HepG2 (cell line): ENCODE measurements at regions not wholly inside any gene's neighbourhood (a gene's known extent, or its start where the extent isn't known, plus 50 kb on each side); places are given as distances from the start of the nearest gene placed in this dataset.

Experiments used
- ATAC-seq: fragments of 200-7000 bp; cut with Tn5 transposase; 3 replicates; pipeline ENCODE4 v1.9.1; 2020; ENCODE audit warnings: mild to moderate bottlenecking, moderate library complexity
- BruUV-seq: library from RNA; stranded (reverse); fragments of 400-500 nt; replicated peaks from 2 replicates; lab custom pipeline; 2021; lab: Mats Ljungman, UMichigan
- CTCF ChIA-PET: fragments of 300-600 bp; formaldehyde crosslinking; extraction: SDS; loops from one replicate; lab custom pipeline; 2021; ENCODE audit warnings: low total read pairs, inconsistent platforms, low intra/inter-chr PET ratio; lab: Yijun Ruan, JAX
- POLR2A ChIA-PET: fragments of 350-600 bp; sonication (Branson Sonifier 250); formaldehyde crosslinking; loops from one replicate; lab custom pipeline; 2020; ENCODE audit warnings: antibody characterized with exemption, inconsistent platforms; lab: Yijun Ruan, JAX
- DNase-seq: peaks from one replicate; pipeline ENCODE4 v3.0.0-alpha.2; 2015; ENCODE audit warnings: low spot score
- FAIRE-seq: peaks from 3 replicates; lab custom pipeline; 2011; peaks lifted over from hg19 to GRCh38; lab: Jason Lieb, UNC
- H2AFZ ChIP-seq: one replicate; pipeline ENCODE4 v1.6.1; 2011; ENCODE audit warnings: low read length, inconsistent platforms
- H3K27ac ChIP-seq: fragments of 300-600 bp; 3 replicates; pipeline ENCODE4 v1.8.0; 2011; ENCODE audit warnings: mixed run types, mild to moderate bottlenecking, mixed read lengths, low read length, inconsistent platforms; ENCODE audit not compliant: insufficient read depth; ENCODE audit errors: extremely low read length
- H3K27me3 ChIP-seq, 2 experiments: fragments of 200-600 bp in 1 of 2; 2 replicates in 1 of 2; 3 replicates in 1 of 2; pipeline versions ENCODE4 v1.6.0 to v1.8.0; 2011; ENCODE audit warnings: low read length in 2 of 2, mild to moderate bottlenecking in 2 of 2, moderate library complexity in 2 of 2, inconsistent platforms in 1 of 2; ENCODE audit not compliant: insufficient read depth in 2 of 2, control insufficient read depth in 1 of 2
- H3K36me3 ChIP-seq, 2 experiments: fragments of 200-600 bp in 1 of 2; replicated peaks in 1 of 2; 2 replicates in 1 of 2; 3 replicates in 1 of 2; pipeline versions ENCODE4 v1.5.1 to v1.8.0; 2011; ENCODE audit warnings: low read length in 2 of 2, inconsistent platforms in 1 of 2; ENCODE audit not compliant: insufficient read depth in 2 of 2, control insufficient read depth in 1 of 2
- H3K4me1 ChIP-seq: 2 replicates; pipeline ENCODE4 v1.5.1; 2012; ENCODE audit warnings: low read length, inconsistent platforms; ENCODE audit not compliant: insufficient read depth
- H3K4me2 ChIP-seq: 2 replicates; pipeline ENCODE4 v1.6.0; 2011; ENCODE audit warnings: low read depth, low read length, inconsistent platforms
- H3K4me3 ChIP-seq, 3 experiments: fragments of 200-600 bp in 1 of 3; sonication (generic), shearing (Covaris generic) in 1 of 3; replicated peaks in 1 of 3; 2 replicates each; pipeline ENCODE4 v1.5.1; 2011 to 2016; ENCODE audit warnings: low read length in 3 of 3, inconsistent platforms in 2 of 3, low read depth in 2 of 3, mild to moderate bottlenecking in 2 of 3, control low read depth in 1 of 3, mixed read lengths in 1 of 3; ENCODE audit not compliant: insufficient read depth in 1 of 3
- H3K79me2 ChIP-seq: one replicate; pipeline ENCODE4 v1.6.1; 2011; ENCODE audit warnings: low read length, inconsistent platforms; ENCODE audit not compliant: insufficient read depth
- H3K9ac ChIP-seq: 2 replicates; pipeline ENCODE4 v1.6.0; 2011; ENCODE audit warnings: mild to moderate bottlenecking, low read depth, low read length, inconsistent platforms; ENCODE audit not compliant: insufficient read depth
- H3K9me3 ChIP-seq: 2 replicates; pipeline ENCODE4 v1.5.1; 2012; ENCODE audit warnings: mild to moderate bottlenecking, low read length
- H4K20me1 ChIP-seq: 2 replicates; pipeline ENCODE4 v1.6.0; 2011; ENCODE audit warnings: inconsistent platforms, mild to moderate bottlenecking, low read length, moderate library complexity; ENCODE audit not compliant: insufficient read depth
- CBX5 ChIP-seq: sonication (generic); formaldehyde crosslinking; IDR thresholded peaks from 2 replicates; pipeline ENCODE4 v1.4.0; 2020; ENCODE audit warnings: missing genetic modification reagents, borderline replicate concordance
- FOXA3 ChIP-seq: IDR thresholded peaks from 2 replicates; pipeline ENCODE4 v1.6.1; 2016; ENCODE audit warnings: missing genetic modification reagents, missing compliant biosample characterization
- KLF9 ChIP-seq: IDR thresholded peaks from 2 replicates; pipeline ENCODE4 v1.6.1; 2016; ENCODE audit warnings: low read depth
- MBNL3 ChIP-seq: fragments of 250-450 bp; sonication (Bioruptor Pico); conservative IDR thresholded peaks from 2 replicates; pipeline ENCODE4 v1.8.0; 2022; ENCODE audit warnings: mild to moderate bottlenecking, inconsistent platforms
- MEIS1 ChIP-seq: sonication (generic); formaldehyde crosslinking; IDR thresholded peaks from 2 replicates; pipeline ENCODE4 v1.9.0; 2021; ENCODE audit warnings: mild to moderate bottlenecking, missing genetic modification reagents, moderate library complexity, borderline replicate concordance
- MIXL1 ChIP-seq: IDR thresholded peaks from 2 replicates; pipeline ENCODE4 v1.6.1; 2016
- SOX13 ChIP-seq, 3 experiments: fragments of 450-650 bp in 1 of 3; sonication (generic) in 1 of 3; formaldehyde crosslinking in 1 of 3; IDR thresholded peaks in 2 of 3; conservative IDR thresholded peaks in 1 of 3; 2 replicates each; pipeline versions ENCODE4 v1.5.0 to v1.6.1; 2016 to 2020; ENCODE audit warnings: antibody characterized with exemption in 1 of 3, mild to moderate bottlenecking in 1 of 3, missing compliant biosample characterization in 1 of 3, missing genetic modification reagents in 1 of 3, moderate library complexity in 1 of 3
- SUZ12 ChIP-seq: fragments of 150-350 bp; IDR thresholded peaks from 2 replicates; pipeline ENCODE4 v1.6.1; 2014; ENCODE audit warnings: low read depth, low read length
- TARDBP ChIP-seq: sonication (generic); formaldehyde crosslinking; IDR thresholded peaks from 2 replicates; pipeline ENCODE4 v1.8.0; 2022; ENCODE audit warnings: mild to moderate bottlenecking, missing genetic modification reagents
- YEATS2 ChIP-seq: sonication (generic); formaldehyde crosslinking; IDR thresholded peaks from 2 replicates; pipeline ENCODE4 v1.4.0; 2020; ENCODE audit warnings: missing genetic modification reagents, borderline replicate concordance
- ZFP90 ChIP-seq: sonication (generic); formaldehyde crosslinking; IDR thresholded peaks from 2 replicates; pipeline ENCODE4 v1.8.0; 2022; ENCODE audit warnings: missing genetic modification reagents, mild to moderate bottlenecking, inconsistent platforms, borderline replicate concordance
- ZNF3 ChIP-seq: IDR thresholded peaks from 2 replicates; pipeline ENCODE4 v1.7.0; 2017; ENCODE audit warnings: inconsistent platforms
- WGBS: methylation state at CpG from one replicate; pipeline ENCODE4 v1.1.6; 2017; ENCODE audit warnings: low lambda C conversion rate; 5-methylcytosine and 5-hydroxymethylcytosine counted together
- in situ Hi-C: cut with HindIII; loops from 2 replicates; pipeline ENCODE4 v1.10.0; 2017; ENCODE audit warnings: low pct_unique_long_range_greater_than_20kb; ENCODE audit not compliant: extremely low pct_ligation_motif_present
- intact Hi-C: fragments of 100-400 bp; cut with micrococcal nuclease; formaldehyde crosslinking; loops from one replicate; pipeline ENCODE4 v1.10.0; 2022; ENCODE audit not compliant: unreplicated experiment
- TF ChIP-seq, protein P1 (sequence below): sonication (generic); formaldehyde crosslinking; IDR thresholded peaks from 2 replicates; pipeline ENCODE4 v1.8.1; 2022; ENCODE audit warnings: mild to moderate bottlenecking, missing genetic modification reagents

DNA sequence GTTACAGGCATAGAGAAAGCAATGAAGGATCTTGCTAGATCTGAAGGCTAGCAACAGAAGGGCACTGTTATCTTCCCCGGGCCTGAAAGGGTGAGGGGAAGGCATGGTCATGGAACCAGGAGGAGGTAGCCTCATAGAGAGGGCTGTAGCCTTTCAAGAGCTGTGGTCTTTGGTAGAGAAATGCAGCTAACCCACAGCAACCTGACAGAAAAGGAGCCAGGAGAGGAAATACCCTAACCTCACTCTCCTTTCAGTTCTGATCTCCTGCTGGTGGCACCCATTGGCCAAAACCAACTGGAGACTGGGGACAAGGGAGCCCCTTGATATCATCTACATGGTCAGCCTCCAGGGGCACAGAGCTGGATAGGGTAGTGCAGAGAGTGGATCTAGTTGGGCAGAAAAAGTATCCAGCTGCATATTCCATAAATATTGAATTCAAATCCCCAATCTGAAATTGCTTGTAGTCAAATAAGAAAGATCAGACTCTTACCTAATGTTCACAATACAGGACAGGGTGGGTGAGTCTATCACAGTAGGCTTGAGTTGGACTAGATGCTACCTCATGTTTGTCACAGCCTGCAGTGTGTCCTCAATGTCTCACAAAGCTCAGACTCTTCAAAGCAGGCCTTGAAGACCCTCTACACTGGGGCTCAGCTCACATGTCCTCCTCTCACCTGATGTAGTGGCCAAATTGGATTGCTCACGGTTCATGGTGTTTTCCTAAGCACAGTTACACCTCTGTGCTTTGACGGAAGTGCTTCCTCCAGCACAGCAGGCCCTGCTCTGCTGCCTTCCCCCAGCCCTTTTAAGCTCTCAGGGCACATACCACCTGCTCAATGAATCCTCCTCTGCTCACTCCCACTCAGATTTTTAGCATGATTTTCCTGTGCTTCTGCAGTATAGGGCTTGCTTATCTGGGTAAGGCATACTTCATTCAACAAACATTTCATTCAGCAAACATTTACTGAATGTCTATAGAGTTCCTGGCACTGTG, 74.1 kb upstream of the JUN start:
- POLR2A ChIA-PET, result interaction anchor here (0.9 kb wide), 1 partner anchor 74 kb away, joined by 3 read pairs; the partner anchor contains the start of gene JUN
- in situ Hi-C loops, result no loop called here
- intact Hi-C loops, result no loop called here

DNA sequence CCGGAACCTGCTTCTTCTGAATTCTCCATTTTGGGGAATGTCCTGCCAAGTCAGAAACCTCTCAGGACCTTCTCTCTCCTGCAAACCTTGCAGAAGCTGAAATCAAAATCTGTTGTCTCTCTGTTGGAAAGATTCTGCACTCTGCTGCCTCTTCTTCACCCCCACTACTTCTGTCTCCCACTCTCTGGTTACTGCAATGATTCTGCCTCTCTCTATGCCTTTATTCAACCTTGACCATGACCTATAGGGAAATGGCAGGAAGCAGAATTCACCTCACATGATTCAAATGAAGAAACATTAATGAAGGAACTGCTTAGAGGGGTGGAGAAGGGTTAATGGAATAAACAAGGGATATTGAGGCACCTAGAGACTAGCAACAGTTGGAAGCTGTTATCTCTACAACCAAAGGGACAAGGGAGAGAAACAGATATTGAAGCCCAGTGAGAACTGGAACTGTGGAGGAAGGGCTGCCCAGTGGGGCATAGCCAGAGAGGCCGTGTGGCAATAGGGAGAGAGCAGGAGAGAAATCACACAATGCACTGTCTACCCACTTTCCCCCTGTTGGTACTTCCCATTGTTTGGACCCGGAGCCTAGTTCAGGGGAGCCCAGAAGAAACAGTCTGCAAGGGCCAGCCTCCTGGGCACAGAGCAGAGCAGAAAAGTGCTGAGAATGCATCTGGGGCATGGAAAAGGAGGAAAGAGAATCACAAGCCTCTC, 76.1 kb upstream of the JUN start:
- in situ Hi-C loops, result no loop called here
- no peaks in the 10 kb centered on the region for H4K20me1 ChIP-seq
- no peak for FAIRE-seq
- H3K36me3 ChIP-seq, result no peaks in the 10 kb centered on the region
- WGBS, result 59% methylated on average over 2 of the region's 3 CpGs
- no peak overlapping the region for H3K4me2 ChIP-seq
- intact Hi-C loops, result no loop called here
- H3K4me3 ChIP-seq, result no peak overlapping the region
- no peak for ATAC-seq
- no peak overlapping the region for H3K9ac ChIP-seq
- no TSS peak for BruUV-seq
- no peak overlapping the region for H2AFZ ChIP-seq
- peaks cover 54% of the 10 kb centered on the region for H3K4me1 ChIP-seq
- CTCF ChIA-PET, result no interaction called here
- POLR2A ChIA-PET, result no interaction called here
- H3K79me2 ChIP-seq, result no peaks in the 10 kb centered on the region
- peaks cover 0 to 13% of the 10 kb centered on the region in 2 experiments; a peak in 2 of 5 replicates for H3K27me3 ChIP-seq
- H3K27ac ChIP-seq, result no peak overlapping the region
- H3K9me3 ChIP-seq, result no peaks in the 10 kb centered on the region
- DNase-seq, result no peak
- TF ChIP-seq ZFP90 (no peak), KLF9 (CRISPR knock-in tag) (no peak), MIXL1 (CRISPR knock-in tag) (no peak), MEIS1 (CRISPR knock-in tag) (no peak)
- TF ChIP-seq, protein P1, sequence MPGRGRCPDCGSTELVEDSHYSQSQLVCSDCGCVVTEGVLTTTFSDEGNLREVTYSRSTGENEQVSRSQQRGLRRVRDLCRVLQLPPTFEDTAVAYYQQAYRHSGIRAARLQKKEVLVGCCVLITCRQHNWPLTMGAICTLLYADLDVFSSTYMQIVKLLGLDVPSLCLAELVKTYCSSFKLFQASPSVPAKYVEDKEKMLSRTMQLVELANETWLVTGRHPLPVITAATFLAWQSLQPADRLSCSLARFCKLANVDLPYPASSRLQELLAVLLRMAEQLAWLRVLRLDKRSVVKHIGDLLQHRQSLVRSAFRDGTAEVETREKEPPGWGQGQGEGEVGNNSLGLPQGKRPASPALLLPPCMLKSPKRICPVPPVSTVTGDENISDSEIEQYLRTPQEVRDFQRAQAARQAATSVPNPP (CRISPR knock-in tag), result no peak

More for the DNA sequence above, 74.1 kb upstream of the JUN start:
- Histone ChIP-seq H3K4me3 (no peak overlapping the region), H3K4me1 (peaks cover 61% of the 10 kb centered on the region), H2AFZ (peak overlapping the region; percentile 52), H3K27ac (no peak overlapping the region), H3K9me3 (no peaks in the 10 kb centered on the region), H4K20me1 (no peaks in the 10 kb centered on the region), H3K36me3 (no peaks in the 10 kb centered on the region), H3K79me2 (no peaks in the 10 kb centered on the region), H3K9ac (peak overlapping the region; percentile 13; the same call in 1 of the 2 replicates), H3K4me2 (peak overlapping the region; percentile 41), H3K27me3 (peaks cover 0 to 13% of the 10 kb centered on the region in 2 experiments; a peak in 2 of 5 replicates)
- 6% methylated on average over 3 of the region's 3 CpGs for WGBS
- no TSS peak for BruUV-seq
- no peak for FAIRE-seq
- DNase-seq, result peak; percentile 64
- ATAC-seq, result peak; percentile 74
- CTCF ChIA-PET, result interaction anchor here (0.7 kb wide), 1 partner anchor 44 kb away, joined by 3 read pairs; no protein-coding TSS in a partner anchor
- no peak for TF ChIP-seq SUZ12
- no peak for TF ChIP-seq SOX13 (IDR thresholded peaks at IDR 0.05)
- peak in 1 of 2 experiments; percentile 15; a peak in 1 of 4 replicates for TF ChIP-seq SOX13 (CRISPR knock-in tag; conservative IDR thresholded peaks at IDR 0.05 in 1 of 2, IDR thresholded peaks at IDR 0.05 in 1 of 2)
- TF ChIP-seq CBX5, result 0 out of 2 replicates have a peak, but pooled peaks have one; percentile 27
- TF ChIP-seq YEATS2 (CRISPR knock-in tag), result 0 out of 2 replicates have a peak, but pooled peaks have one; percentile 21
- TF ChIP-seq FOXA3 (CRISPR knock-in tag), result 0 out of 2 replicates have a peak, but pooled peaks have one; percentile 17
- TF ChIP-seq MBNL3 (CRISPR knock-in tag), result no peak
- peak; percentile 91 for TF ChIP-seq ZNF3 (CRISPR knock-in tag)
- 0 out of 2 replicates have a peak, but pooled peaks have one; percentile 37 for TF ChIP-seq TARDBP (CRISPR knock-in tag)
